ENCODE measurements at regions not wholly inside any gene's neighbourhood (a gene's known extent, or its start where the extent isn't known, plus 50 kb on each side); places are given as distances from the start of the nearest gene placed in this dataset.

- H3K4ac ChIP-seq (replicated peaks; ENCODE audit: insufficient read length, low read depth, low read length), result no peak overlapping the region
- H3K79me1 ChIP-seq (ENCODE audit: low read depth, low read length), result no peaks in the 10 kb centered on the region
- no peak overlapping the region for H3K18ac ChIP-seq (ENCODE audit: extremely low read depth, low read length)
- H3K23ac ChIP-seq (ENCODE audit: insufficient read length), result no peak overlapping the region
- ChIA-PET CTCF (ENCODE audit: partially characterized antibody) (no interaction called here), POLR2A (ENCODE audit: partially characterized antibody) (no interaction called here)
- H3K56ac ChIP-seq (replicated peaks; ENCODE audit: insufficient read length, low read depth, low read length), result no peak overlapping the region
- 94% methylated on average over 6 of the region's 6 CpGs; no CpG with 5 or more reads in 1 of the 2 experiments for WGBS, 2 experiments (ENCODE audit: extremely low coverage in 1 of 2, insufficient coverage in 1 of 2, insufficient read length in 1 of 2, insufficient replicate concordance in 2 of 2, low coverage in 1 of 2, low lambda C conversion rate in 2 of 2, missing lambda C conversion rate in 1 of 2)
- no peaks in the 10 kb centered on the region for H3K27me3 ChIP-seq (replicated peaks in 1 of 4; ENCODE audit: control insufficient read depth in 3 of 4, extremely low read depth in 1 of 4, insufficient read depth in 3 of 4, low read length in 3 of 4)
- no peak overlapping the region for H2BK5ac ChIP-seq (ENCODE audit: low read depth, low read length)
- no peak overlapping the region for H4K91ac ChIP-seq (replicated peaks; ENCODE audit: insufficient read length, low read length)
- no peaks in the 10 kb centered on the region for H3K36me3 ChIP-seq (ENCODE audit: control insufficient read depth in 2 of 4, insufficient read depth in 4 of 4, low read length in 3 of 4)
- no peaks in the 10 kb centered on the region for H4K20me1 ChIP-seq (replicated peaks in 1 of 2; ENCODE audit: control insufficient read depth in 1 of 2, insufficient read depth in 2 of 2, low read length in 2 of 2)
- H3K4me2 ChIP-seq (ENCODE audit: insufficient read depth in 1 of 2, low read depth in 2 of 2, low read length in 2 of 2), result no peak overlapping the region
- no peak overlapping the region for H2BK120ac ChIP-seq (replicated peaks; ENCODE audit: low read depth, low read length)
- H3K9me3 ChIP-seq (ENCODE audit: insufficient read depth in 2 of 2, low read depth in 1 of 2, low read length in 1 of 2), result peaks cover 0 to 3% of the 10 kb centered on the region in 2 experiments; a peak in 1 of 4 replicates
- no peak overlapping the region for H2BK12ac ChIP-seq (ENCODE audit: low read depth, low read length)
- no peak overlapping the region for H3K4me3 ChIP-seq (ENCODE audit: extremely low read depth in 1 of 4, insufficient read depth in 2 of 4, low read depth in 3 of 4, low read length in 4 of 4)
- H3K27ac ChIP-seq (ENCODE audit: low read depth, low read length), result no peak overlapping the region
- no peak overlapping the region for H2BK20ac ChIP-seq (ENCODE audit: low read length)
- H4K8ac ChIP-seq (ENCODE audit: extremely low read depth, insufficient read depth, low read length), result no peak overlapping the region
- no peaks in the 10 kb centered on the region for H3K4me1 ChIP-seq (replicated peaks in 1 of 4; ENCODE audit: control insufficient read depth in 3 of 4, insufficient read depth in 4 of 4, low read length in 3 of 4)
- FAIRE-seq (no peak), DNase-seq (ENCODE audit: low read depth in 1 of 2, low spot score in 2 of 2) (no peak)
- H2AK5ac ChIP-seq (ENCODE audit: low read depth, low read length), result no peak overlapping the region
- no peak overlapping the region for H3K14ac ChIP-seq (ENCODE audit: insufficient read length)
- TF ChIP-seq FOSL1 (IDR thresholded peaks at IDR 0.05; ENCODE audit: insufficient read depth, low read depth, low read length) (no peak), ATF2 (IDR thresholded peaks at IDR 0.05; ENCODE audit: low read length) (no peak), RAD21 (IDR thresholded peaks at IDR 0.05 in 1 of 2, conservative IDR thresholded peaks at IDR 0.05 in 1 of 2; ENCODE audit: low read depth in 2 of 2, low read length in 2 of 2) (no peak), SIRT6 (IDR thresholded peaks at IDR 0.05; ENCODE audit: low read length) (no peak), GTF2F1 (IDR thresholded peaks at IDR 0.05; ENCODE audit: borderline replicate concordance, low read depth, low read length) (no peak), E2F6 (IDR thresholded peaks at IDR 0.05) (no peak)
- H2AFZ ChIP-seq (ENCODE audit: low read length), result no peak overlapping the region
- no peak overlapping the region for H3K9ac ChIP-seq (replicated peaks in 1 of 4; ENCODE audit: extremely low read depth in 1 of 4, low read depth in 3 of 4, low read length in 3 of 4)
- H2BK15ac ChIP-seq (ENCODE audit: low read length), result no peak overlapping the region
- H4K5ac ChIP-seq (ENCODE audit: insufficient read length, low read depth, low read length), result no peak overlapping the region
- H3K23me2 ChIP-seq (ENCODE audit: low read depth, low read length), result no peaks in the 10 kb centered on the region
- H3K79me2 ChIP-seq (ENCODE audit: control insufficient read depth in 1 of 2, insufficient read depth in 2 of 2, low read length in 2 of 2), result no peaks in the 10 kb centered on the region
These were observed 802.4 kb upstream of the HS3ST1 start for GRCh38 chr4:12231098-12231497.
